Fibroblast of lung (primary cell): ENCODE measurements at regions not wholly inside any gene's neighbourhood (a gene's known extent, or its start where the extent isn't known, plus 50 kb on each side); places are given as distances from the start of the nearest gene placed in this dataset.

Experiments used
- CTCF ChIP-seq, 2 donors: IDR thresholded peaks in 1 of 2; conservative IDR thresholded peaks in 1 of 2; 1 replicate in 1 of 2; 2 replicates in 1 of 2; pipeline ENCODE4 v1.5.1; 2011 to 2012; ENCODE audit warnings: low read length in 2 of 2, control low read depth in 1 of 2, inconsistent platforms in 1 of 2, low read depth in 1 of 2, mild to moderate bottlenecking in 1 of 2
- EZH2 ChIP-seq: IDR thresholded peaks from 2 replicates; pipeline ENCODE4 v1.5.1; 2012; ENCODE audit warnings: low read length, control low read depth, mild to moderate bottlenecking; ENCODE audit errors: missing control alignments

DNA sequence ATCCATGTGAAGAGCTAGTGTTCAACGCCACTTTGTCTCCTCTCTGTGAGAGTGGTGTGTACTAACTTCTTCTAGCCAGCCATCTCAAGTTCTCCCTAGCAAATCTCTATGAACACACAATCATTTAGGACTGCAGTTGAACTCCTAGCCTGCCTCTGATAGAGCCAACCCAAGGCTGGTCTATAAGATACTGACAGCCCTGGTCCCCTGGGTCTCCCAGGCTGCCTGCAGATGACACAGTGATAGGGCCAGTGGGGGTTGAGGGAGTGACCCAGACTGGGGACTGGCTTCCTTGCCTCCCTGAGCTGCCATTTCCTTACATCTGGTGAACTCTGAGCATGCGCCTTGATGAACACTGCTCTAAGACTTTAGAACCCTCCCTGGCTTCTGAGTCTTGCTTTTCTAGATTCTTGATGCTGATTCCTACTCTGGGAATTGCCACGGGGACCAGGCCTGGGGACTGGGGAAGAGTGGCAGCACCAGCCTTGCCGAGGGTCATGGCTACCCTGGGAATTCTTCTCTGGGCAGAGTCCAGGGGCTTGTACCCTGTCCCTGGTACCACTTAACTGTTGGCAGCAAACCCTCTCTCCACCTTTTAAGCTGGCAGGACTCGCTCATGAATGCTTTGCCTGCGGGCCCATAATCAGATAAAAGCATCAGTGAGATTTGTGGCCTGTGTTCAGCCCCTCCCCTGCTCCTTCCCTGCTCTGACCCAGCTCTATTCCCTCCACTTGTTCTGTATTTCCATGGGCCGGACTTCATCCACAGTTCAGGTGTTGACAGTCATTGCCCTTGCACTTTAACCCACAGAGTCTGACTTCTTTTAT is 130.8 kb upstream of the CHD6 start:
- no peak for TF ChIP-seq CTCF (conservative IDR thresholded peaks at IDR 0.05 in 1 of 2, IDR thresholded peaks at IDR 0.05 in 1 of 2; ENCODE audit: low read depth in 1 of 2, low read length in 2 of 2)
- TF ChIP-seq EZH2: no peak
